SH-SY5Y (cell line): ENCODE measurements at regions not wholly inside any gene's neighbourhood (a gene's known extent, or its start where the extent isn't known, plus 50 kb on each side); places are given as distances from the start of the nearest gene placed in this dataset.

Experiments used
- GATA2 ChIP-seq: IDR thresholded peaks from 2 replicates; pipeline ENCODE4 v1.6.1; 2011; ENCODE audit warnings: mild to moderate bottlenecking, low read depth, low read length
- GATA3 ChIP-seq: IDR thresholded peaks from 2 replicates; pipeline ENCODE4 v1.6.1; 2011; ENCODE audit warnings: low read depth, mild to moderate bottlenecking, low read length, moderate library complexity

- TF ChIP-seq GATA2 (no peak), GATA3 (no peak)
Measured at GRCh38 chr6:167524261-167525111, 199.6 kb downstream of the TTLL2 start.
